ENCODE measurements at regions not wholly inside any gene's neighbourhood (a gene's known extent, or its start where the extent isn't known, plus 50 kb on each side); places are given as distances from the start of the nearest gene placed in this dataset.

DNA sequence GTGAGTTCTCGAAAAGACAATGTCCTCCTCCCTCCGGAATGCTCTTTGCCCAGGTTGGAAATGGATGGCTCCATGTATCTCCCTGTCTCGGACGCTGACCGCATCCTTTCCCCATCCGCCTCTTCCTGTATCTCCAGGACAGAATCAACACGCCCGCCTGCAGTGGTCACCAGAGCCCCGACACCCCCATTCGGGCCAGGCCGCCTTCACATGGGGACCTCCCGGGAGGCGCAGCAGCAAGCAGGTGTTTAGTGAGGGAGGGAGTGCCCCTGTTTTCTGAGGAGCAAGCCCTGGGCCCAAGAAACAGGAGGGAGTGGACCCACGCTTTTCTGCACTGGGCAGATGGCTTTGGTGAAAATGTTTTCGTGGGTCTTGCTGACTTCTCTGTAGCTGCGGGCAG is 83.5 kb upstream of the TTC34 start:
- H3K27ac ChIP-seq (ENCODE audit: poor library complexity, severe bottlenecking): no peak overlapping the region
- H3K4me3 ChIP-seq (ENCODE audit: severe bottlenecking): no peak overlapping the region
- H3K4me1 ChIP-seq (ENCODE audit: insufficient read depth, poor library complexity, severe bottlenecking): no peaks in the 10 kb centered on the region
- H3K27me3 ChIP-seq (ENCODE audit: insufficient read depth, poor library complexity, severe bottlenecking): no peaks in the 10 kb centered on the region
- no peaks in the 10 kb centered on the region for H3K36me3 ChIP-seq (ENCODE audit: low read depth)
- DNase-seq (ENCODE audit: low spot score) (no peak), ATAC-seq (ENCODE audit: low read depth) (no peak)
- no peak for TF ChIP-seq CTCF (IDR thresholded peaks at IDR 0.05; ENCODE audit: poor library complexity, severe bottlenecking)
- H3K9me3 ChIP-seq (ENCODE audit: severe bottlenecking): no peaks in the 10 kb centered on the region

DNA sequence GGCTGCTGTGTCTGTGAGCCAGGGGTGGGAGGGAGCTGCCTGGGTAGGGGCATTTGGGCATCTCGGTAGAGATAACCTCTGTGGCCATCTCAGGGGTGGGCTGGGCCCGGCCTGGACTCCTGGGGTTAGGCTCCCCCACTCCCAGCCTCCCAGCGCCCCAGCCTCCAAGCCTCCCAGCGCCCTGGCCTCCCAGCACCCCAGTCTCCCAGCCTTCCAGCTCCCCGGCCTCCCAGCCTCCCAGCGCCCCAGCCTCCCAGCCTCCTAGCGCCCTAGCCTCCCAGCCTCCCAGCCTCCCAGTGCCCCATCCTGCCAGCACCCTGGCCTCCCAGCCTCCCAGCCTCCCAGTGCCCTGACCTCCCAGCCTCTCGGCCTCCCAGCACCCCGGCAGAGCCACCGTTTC is 85.1 kb upstream of the TTC34 start:
- Histone ChIP-seq H3K27ac (ENCODE audit: poor library complexity, severe bottlenecking) (no peak overlapping the region), H3K9me3 (ENCODE audit: severe bottlenecking) (no peaks in the 10 kb centered on the region), H3K4me1 (ENCODE audit: insufficient read depth, poor library complexity, severe bottlenecking) (no peaks in the 10 kb centered on the region), H3K36me3 (ENCODE audit: low read depth) (no peaks in the 10 kb centered on the region), H3K27me3 (ENCODE audit: insufficient read depth, poor library complexity, severe bottlenecking) (no peaks in the 10 kb centered on the region), H3K4me3 (ENCODE audit: severe bottlenecking) (no peak overlapping the region)
- ATAC-seq (ENCODE audit: low read depth) (no peak), DNase-seq (ENCODE audit: low spot score) (no peak)
- no peak for TF ChIP-seq CTCF (IDR thresholded peaks at IDR 0.05; ENCODE audit: poor library complexity, severe bottlenecking)

- no peak for ATAC-seq (ENCODE audit: low read depth)
- DNase-seq (ENCODE audit: low spot score): no peak
- no peaks in the 10 kb centered on the region for H3K9me3 ChIP-seq (ENCODE audit: severe bottlenecking)
- no peak overlapping the region for H3K4me3 ChIP-seq (ENCODE audit: severe bottlenecking)
- no peak for TF ChIP-seq CTCF (IDR thresholded peaks at IDR 0.05; ENCODE audit: poor library complexity, severe bottlenecking)
- H3K27ac ChIP-seq (ENCODE audit: poor library complexity, severe bottlenecking): no peak overlapping the region
- no peaks in the 10 kb centered on the region for H3K27me3 ChIP-seq (ENCODE audit: insufficient read depth, poor library complexity, severe bottlenecking)
- no peaks in the 10 kb centered on the region for H3K4me1 ChIP-seq (ENCODE audit: insufficient read depth, poor library complexity, severe bottlenecking)
- no peaks in the 10 kb centered on the region for H3K36me3 ChIP-seq (ENCODE audit: low read depth)
Measured at GRCh38 chr1:2887941-2888855, 86.7 kb upstream of the TTC34 start.

DNA sequence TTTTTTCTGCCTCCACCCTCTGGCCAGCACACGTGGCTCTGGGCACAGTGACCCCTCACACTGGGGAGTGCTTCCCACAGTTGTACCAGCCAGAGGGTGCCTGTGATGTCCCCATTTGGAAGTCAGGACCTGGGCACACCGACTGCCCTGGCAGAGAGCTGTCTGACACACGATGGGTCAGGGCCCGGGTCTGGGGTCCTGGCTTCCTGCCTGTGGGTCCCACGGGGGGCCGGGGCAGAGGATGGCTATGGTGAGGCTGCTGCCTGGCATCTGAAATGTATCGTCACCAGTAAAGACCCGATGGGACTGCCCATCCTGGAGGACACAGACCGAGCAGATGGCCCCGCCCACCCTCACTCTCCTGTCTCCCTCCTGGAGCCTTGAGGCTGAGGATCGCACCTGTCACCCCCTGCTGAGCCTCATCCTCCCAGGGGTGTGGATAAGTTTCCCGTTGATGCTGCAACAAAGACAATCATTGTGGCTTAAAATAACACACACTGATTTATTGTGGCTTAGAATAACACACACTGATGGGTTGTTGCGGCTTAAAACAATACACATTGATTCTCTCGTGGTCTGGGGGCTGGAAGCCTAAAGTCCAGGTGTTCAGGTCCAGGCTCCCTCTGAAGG is 88.8 kb upstream of the TTC34 start:
- no peak for TF ChIP-seq CTCF (IDR thresholded peaks at IDR 0.05; ENCODE audit: poor library complexity, severe bottlenecking)
- ATAC-seq (ENCODE audit: low read depth) (no peak), DNase-seq (ENCODE audit: low spot score) (no peak)
- H3K27ac ChIP-seq (ENCODE audit: poor library complexity, severe bottlenecking): no peak overlapping the region
- no peaks in the 10 kb centered on the region for H3K4me1 ChIP-seq (ENCODE audit: insufficient read depth, poor library complexity, severe bottlenecking)
- no peak overlapping the region for H3K4me3 ChIP-seq (ENCODE audit: severe bottlenecking)
- H3K36me3 ChIP-seq (ENCODE audit: low read depth): no peaks in the 10 kb centered on the region
- H3K9me3 ChIP-seq (ENCODE audit: severe bottlenecking): peaks cover 1% of the 10 kb centered on the region
- H3K27me3 ChIP-seq (ENCODE audit: insufficient read depth, poor library complexity, severe bottlenecking): no peaks in the 10 kb centered on the region
